ENCODE measurements at regions not wholly inside any gene's neighbourhood (a gene's known extent, or its start where the extent isn't known, plus 50 kb on each side); places are given as distances from the start of the nearest gene placed in this dataset.

- intact Hi-C loops (cut with micrococcal nuclease): no loop called here
- H3K27me3 Mint-ChIP-seq: peaks cover 5% of the 10 kb centered on the region
- ChIA-PET POLR2A (no interaction called here), CTCF (no interaction called here)
- H3K4me3 Mint-ChIP-seq: no peak overlapping the region
- no peaks in the 10 kb centered on the region for H3K36me3 Mint-ChIP-seq
- DNase-seq: no peak
- H3K9me3 Mint-ChIP-seq: no peaks in the 10 kb centered on the region
- no peaks in the 10 kb centered on the region for H3K4me1 Mint-ChIP-seq (ENCODE audit: low read depth)
- H3K27ac Mint-ChIP-seq: no peak overlapping the region
Observed at GRCh38 chr18:57202881-57203280, 56.0 kb downstream of the BOD1L2 start.

- intact Hi-C loops (cut with micrococcal nuclease): no loop called here
- ChIA-PET POLR2A (no interaction called here), CTCF (no interaction called here)
- Mint-ChIP-seq H3K4me3 (no peak overlapping the region), H3K9me3 (no peaks in the 10 kb centered on the region), H3K36me3 (no peaks in the 10 kb centered on the region), H3K27ac (no peak overlapping the region), H3K4me1 (ENCODE audit: low read depth) (peaks cover 7% of the 10 kb centered on the region), H3K27me3 (peaks cover 13% of the 10 kb centered on the region)
- DNase-seq: no peak
Observed at GRCh38 chr18:57205641-57206040, 58.8 kb downstream of the BOD1L2 start.

GRCh38 chr18:57207124-57207916 is 60.4 kb downstream of the BOD1L2 start:
- POLR2A ChIA-PET: no interaction called here
- CTCF ChIA-PET: no interaction called here
- no peak overlapping the region for H3K27ac Mint-ChIP-seq

GRCh38 chr18:57208047-57208446 is 61.2 kb downstream of the BOD1L2 start:
- DNase-seq: no peak
- no peak overlapping the region for H3K27ac Mint-ChIP-seq
- H3K4me1 Mint-ChIP-seq (ENCODE audit: low read depth): peaks cover 7% of the 10 kb centered on the region
- no peak overlapping the region for H3K4me3 Mint-ChIP-seq
- no peaks in the 10 kb centered on the region for H3K36me3 Mint-ChIP-seq
- H3K27me3 Mint-ChIP-seq: peaks cover 23% of the 10 kb centered on the region
- CTCF ChIA-PET: no interaction called here
- intact Hi-C loops (cut with micrococcal nuclease): no loop called here
- POLR2A ChIA-PET: no interaction called here
- H3K9me3 Mint-ChIP-seq: no peaks in the 10 kb centered on the region

More at GRCh38 chr18:57207124-57207916, 60.4 kb downstream of the BOD1L2 start:
- H3K4me1 Mint-ChIP-seq (ENCODE audit: low read depth): peaks cover 7% of the 10 kb centered on the region
- H3K9me3 Mint-ChIP-seq: no peaks in the 10 kb centered on the region
- H3K36me3 Mint-ChIP-seq: no peaks in the 10 kb centered on the region
- no peak overlapping the region for H3K4me3 Mint-ChIP-seq
- H3K27me3 Mint-ChIP-seq: peaks cover 22% of the 10 kb centered on the region
- DNase-seq: no peak
- intact Hi-C loops (cut with micrococcal nuclease): no loop called here

- no peak overlapping the region for H3K27ac Mint-ChIP-seq
- H3K4me1 Mint-ChIP-seq (ENCODE audit: low read depth): peaks cover 7% of the 10 kb centered on the region
- H3K36me3 Mint-ChIP-seq: no peaks in the 10 kb centered on the region
- CTCF ChIA-PET: no interaction called here
- peak; percentile 11 for DNase-seq
- peaks cover 23% of the 10 kb centered on the region for H3K27me3 Mint-ChIP-seq
- intact Hi-C loops (cut with micrococcal nuclease): no loop called here
- no peaks in the 10 kb centered on the region for H3K9me3 Mint-ChIP-seq
- POLR2A ChIA-PET: no interaction called here
- peak overlapping the region; percentile 7 for H3K4me3 Mint-ChIP-seq
Observed at GRCh38 chr18:57209713-57210106, 62.8 kb downstream of the BOD1L2 start.

GRCh38 chr18:57210107-57210715 is 63.3 kb downstream of the BOD1L2 start:
- Mint-ChIP-seq H3K27ac (no peak overlapping the region), H3K27me3 (peaks cover 23% of the 10 kb centered on the region), H3K9me3 (no peaks in the 10 kb centered on the region), H3K36me3 (no peaks in the 10 kb centered on the region), H3K4me1 (ENCODE audit: low read depth) (peaks cover 7% of the 10 kb centered on the region), H3K4me3 (no peak overlapping the region)
- intact Hi-C loops (cut with micrococcal nuclease): no loop called here
- ChIA-PET CTCF (no interaction called here), POLR2A (no interaction called here)
- peak; percentile 10 for DNase-seq

- Mint-ChIP-seq H3K36me3 (no peaks in the 10 kb centered on the region), H3K4me1 (ENCODE audit: low read depth) (peaks cover 7% of the 10 kb centered on the region), H3K27ac (no peak overlapping the region), H3K27me3 (peaks cover 23% of the 10 kb centered on the region), H3K4me3 (no peak overlapping the region), H3K9me3 (no peaks in the 10 kb centered on the region)
- POLR2A ChIA-PET: interaction anchor here (0.5 kb wide), 1 partner anchor 306 kb away, joined by 3 read pairs; no protein-coding TSS in a partner anchor
- CTCF ChIA-PET: no interaction called here
- intact Hi-C loops (cut with micrococcal nuclease): no loop called here
- DNase-seq: no peak
Observed at GRCh38 chr18:57210716-57211411, 64.0 kb downstream of the BOD1L2 start.

- peaks cover 23% of the 10 kb centered on the region for H3K27me3 Mint-ChIP-seq
- no peaks in the 10 kb centered on the region for H3K9me3 Mint-ChIP-seq
- H3K4me1 Mint-ChIP-seq (ENCODE audit: low read depth): peaks cover 7% of the 10 kb centered on the region
- CTCF ChIA-PET: no interaction called here
- no peak overlapping the region for H3K4me3 Mint-ChIP-seq
- intact Hi-C loops (cut with micrococcal nuclease): no loop called here
- H3K36me3 Mint-ChIP-seq: no peaks in the 10 kb centered on the region
- DNase-seq: no peak
- POLR2A ChIA-PET: interaction anchor here (0.5 kb wide), 1 partner anchor 307 kb away, joined by 3 read pairs; no protein-coding TSS in a partner anchor
- no peak overlapping the region for H3K27ac Mint-ChIP-seq
Observed at GRCh38 chr18:57211412-57211750, 64.5 kb downstream of the BOD1L2 start.

- POLR2A ChIA-PET: no interaction called here
- H3K36me3 Mint-ChIP-seq: no peaks in the 10 kb centered on the region
- H3K4me3 Mint-ChIP-seq: no peak overlapping the region
- DNase-seq: no peak
- peaks cover 23% of the 10 kb centered on the region for H3K27me3 Mint-ChIP-seq
- H3K4me1 Mint-ChIP-seq (ENCODE audit: low read depth): peaks cover 7% of the 10 kb centered on the region
- H3K9me3 Mint-ChIP-seq: no peaks in the 10 kb centered on the region
- CTCF ChIA-PET: no interaction called here
- H3K27ac Mint-ChIP-seq: no peak overlapping the region
- intact Hi-C loops (cut with micrococcal nuclease): no loop called here
Observed at GRCh38 chr18:57211776-57212175, 64.9 kb downstream of the BOD1L2 start.

GRCh38 chr18:57212678-57213077 is 65.8 kb downstream of the BOD1L2 start:
- Mint-ChIP-seq H3K36me3 (no peaks in the 10 kb centered on the region), H3K4me1 (ENCODE audit: low read depth) (peaks cover 7% of the 10 kb centered on the region), H3K27ac (no peak overlapping the region), H3K9me3 (no peaks in the 10 kb centered on the region), H3K4me3 (no peak overlapping the region), H3K27me3 (peaks cover 23% of the 10 kb centered on the region)
- no peak for DNase-seq
- intact Hi-C loops (cut with micrococcal nuclease): no loop called here
- POLR2A ChIA-PET: no interaction called here
- CTCF ChIA-PET: interaction anchor here (0.7 kb wide), 1 partner anchor 209 kb away, joined by 3 read pairs; no protein-coding TSS in a partner anchor

- Mint-ChIP-seq H3K4me1 (ENCODE audit: low read depth) (peaks cover 2% of the 10 kb centered on the region), H3K36me3 (no peaks in the 10 kb centered on the region), H3K27ac (no peak overlapping the region), H3K4me3 (no peak overlapping the region), H3K9me3 (no peaks in the 10 kb centered on the region), H3K27me3 (peaks cover 15% of the 10 kb centered on the region)
- CTCF ChIA-PET: no interaction called here
- POLR2A ChIA-PET: no interaction called here
- intact Hi-C loops (cut with micrococcal nuclease): no loop called here
- DNase-seq: no peak
Observed at GRCh38 chr18:57214976-57215375, 68.1 kb downstream of the BOD1L2 start.

GRCh38 chr18:57218281-57218680 is 71.4 kb downstream of the BOD1L2 start:
- ChIA-PET POLR2A (no interaction called here), CTCF (no interaction called here)
- H3K4me3 Mint-ChIP-seq: no peak overlapping the region
- no peak overlapping the region for H3K27ac Mint-ChIP-seq
- no peaks in the 10 kb centered on the region for H3K4me1 Mint-ChIP-seq (ENCODE audit: low read depth)
- H3K9me3 Mint-ChIP-seq: no peaks in the 10 kb centered on the region
- DNase-seq: no peak
- intact Hi-C loops (cut with micrococcal nuclease): no loop called here
- H3K27me3 Mint-ChIP-seq: peaks cover 8% of the 10 kb centered on the region
- no peaks in the 10 kb centered on the region for H3K36me3 Mint-ChIP-seq

- Mint-ChIP-seq H3K36me3 (no peaks in the 10 kb centered on the region), H3K4me3 (no peak overlapping the region), H3K27me3 (peaks cover 4% of the 10 kb centered on the region), H3K9me3 (no peaks in the 10 kb centered on the region), H3K4me1 (ENCODE audit: low read depth) (no peaks in the 10 kb centered on the region), H3K27ac (no peak overlapping the region)
- intact Hi-C loops (cut with micrococcal nuclease): no loop called here
- ChIA-PET POLR2A (no interaction called here), CTCF (no interaction called here)
- no peak for DNase-seq
Observed at GRCh38 chr18:57219964-57220363, 73.1 kb downstream of the BOD1L2 start.
